Endothelial cell (in vitro differentiated cells): ENCODE measurements at regions not wholly inside any gene's neighbourhood (a gene's known extent, or its start where the extent isn't known, plus 50 kb on each side); places are given as distances from the start of the nearest gene placed in this dataset.
A peak's percentile ranks its signal among the peaks of the same experiment; 100 is the strongest.

Source experiments
- DNase-seq: peaks from one replicate; pipeline ENCODE4 v3.0.0; 2021; ENCODE audit warnings: low spot score
- H3K27ac Mint-ChIP-seq: one replicate; pipeline ENCODE4 v1.8.0; 2021; ENCODE audit warnings: mixed read lengths, inconsistent platforms; ENCODE audit not compliant: unreplicated experiment
- H3K27me3 Mint-ChIP-seq: one replicate; pipeline ENCODE4 v1.8.0; 2021; ENCODE audit warnings: mild to moderate bottlenecking, moderate library complexity, mixed read lengths, inconsistent platforms; ENCODE audit not compliant: unreplicated experiment
- H3K36me3 Mint-ChIP-seq: one replicate; pipeline ENCODE4 v1.8.0; 2021; ENCODE audit warnings: mild to moderate bottlenecking, low read depth, mixed read lengths, inconsistent platforms; ENCODE audit not compliant: unreplicated experiment
- H3K4me1 Mint-ChIP-seq: one replicate; pipeline ENCODE4 v1.8.0; 2021; ENCODE audit warnings: mild to moderate bottlenecking, mixed read lengths, inconsistent platforms; ENCODE audit not compliant: unreplicated experiment
- H3K4me3 Mint-ChIP-seq: one replicate; pipeline ENCODE4 v1.8.0; 2021; ENCODE audit warnings: mild to moderate bottlenecking, mixed read lengths, inconsistent platforms; ENCODE audit not compliant: unreplicated experiment
- H3K9me3 Mint-ChIP-seq: one replicate; pipeline ENCODE4 v1.8.0; 2021; ENCODE audit warnings: mixed read lengths, inconsistent platforms; ENCODE audit not compliant: unreplicated experiment
- TF ChIP-seq, protein P1 (sequence below): fragments of 200-600 bp; sonication (generic); IDR thresholded peaks from one replicate; pipeline ENCODE4 v1.5.0; 2021; ENCODE audit warnings: antibody characterized with exemption; ENCODE audit not compliant: unreplicated experiment

DNA sequence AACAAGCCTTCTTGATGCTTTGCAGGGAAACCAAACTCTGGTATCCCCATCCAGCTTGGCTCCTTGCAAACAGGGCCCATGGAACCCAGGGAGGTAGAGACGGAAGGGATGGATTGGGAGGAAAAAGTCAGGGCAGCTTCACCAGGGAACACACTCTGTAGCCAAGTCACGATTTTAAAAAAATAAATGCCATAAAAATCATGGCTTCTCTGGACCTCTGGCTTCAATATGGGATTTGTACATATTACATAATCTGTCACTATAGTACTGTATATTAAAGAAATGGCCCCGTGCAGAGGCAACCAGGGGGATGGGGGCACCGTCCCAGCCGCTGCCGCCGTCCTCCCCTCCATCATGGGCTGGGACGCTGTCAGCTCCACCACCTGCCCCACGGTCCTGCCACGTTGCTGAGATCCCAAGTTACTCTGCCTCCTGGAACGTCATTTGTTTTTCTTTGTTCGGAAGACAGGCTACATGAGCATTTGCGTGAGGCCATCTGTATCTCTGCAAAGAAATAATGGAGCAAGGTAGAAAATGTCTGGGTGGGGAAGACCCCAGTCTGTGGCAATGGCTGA is 313.3 kb downstream of the ZNF536 start:
- TF ChIP-seq, protein P1, sequence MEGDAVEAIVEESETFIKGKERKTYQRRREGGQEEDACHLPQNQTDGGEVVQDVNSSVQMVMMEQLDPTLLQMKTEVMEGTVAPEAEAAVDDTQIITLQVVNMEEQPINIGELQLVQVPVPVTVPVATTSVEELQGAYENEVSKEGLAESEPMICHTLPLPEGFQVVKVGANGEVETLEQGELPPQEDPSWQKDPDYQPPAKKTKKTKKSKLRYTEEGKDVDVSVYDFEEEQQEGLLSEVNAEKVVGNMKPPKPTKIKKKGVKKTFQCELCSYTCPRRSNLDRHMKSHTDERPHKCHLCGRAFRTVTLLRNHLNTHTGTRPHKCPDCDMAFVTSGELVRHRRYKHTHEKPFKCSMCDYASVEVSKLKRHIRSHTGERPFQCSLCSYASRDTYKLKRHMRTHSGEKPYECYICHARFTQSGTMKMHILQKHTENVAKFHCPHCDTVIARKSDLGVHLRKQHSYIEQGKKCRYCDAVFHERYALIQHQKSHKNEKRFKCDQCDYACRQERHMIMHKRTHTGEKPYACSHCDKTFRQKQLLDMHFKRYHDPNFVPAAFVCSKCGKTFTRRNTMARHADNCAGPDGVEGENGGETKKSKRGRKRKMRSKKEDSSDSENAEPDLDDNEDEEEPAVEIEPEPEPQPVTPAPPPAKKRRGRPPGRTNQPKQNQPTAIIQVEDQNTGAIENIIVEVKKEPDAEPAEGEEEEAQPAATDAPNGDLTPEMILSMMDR: no peak
- Mint-ChIP-seq H3K9me3 (no peaks in the 10 kb centered on the region), H3K4me1 (peaks cover 13% of the 10 kb centered on the region), H3K36me3 (no peaks in the 10 kb centered on the region), H3K27ac (no peak overlapping the region), H3K27me3 (peaks cover 1% of the 10 kb centered on the region), H3K4me3 (no peak overlapping the region)
- DNase-seq: no peak

DNA sequence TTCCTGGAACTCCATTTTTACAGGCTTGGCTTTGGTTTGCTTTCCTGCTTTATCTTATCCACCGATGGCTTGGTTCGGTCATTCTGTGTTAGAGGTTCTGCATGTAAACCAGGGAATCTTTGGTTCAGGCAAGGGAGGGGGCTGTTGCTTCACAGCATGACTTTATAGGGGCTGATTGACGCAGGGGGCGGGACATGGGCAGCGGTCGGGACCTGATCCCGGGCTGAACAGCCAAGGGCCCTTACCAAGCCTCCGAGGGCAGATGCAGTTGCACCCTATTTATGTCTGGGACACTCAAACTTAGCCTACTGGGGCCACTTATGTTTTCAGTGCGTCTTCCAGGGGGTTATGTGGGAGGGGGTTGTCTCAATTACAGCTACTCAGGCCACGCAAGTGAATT is 312.4 kb downstream of the ZNF536 start:
- Mint-ChIP-seq H3K9me3 (no peaks in the 10 kb centered on the region), H3K27me3 (peaks cover 1% of the 10 kb centered on the region), H3K4me3 (no peak overlapping the region), H3K27ac (no peak overlapping the region), H3K4me1 (peaks cover 12% of the 10 kb centered on the region), H3K36me3 (no peaks in the 10 kb centered on the region)
- TF ChIP-seq, protein P1: no peak
- DNase-seq: no peak

DNA sequence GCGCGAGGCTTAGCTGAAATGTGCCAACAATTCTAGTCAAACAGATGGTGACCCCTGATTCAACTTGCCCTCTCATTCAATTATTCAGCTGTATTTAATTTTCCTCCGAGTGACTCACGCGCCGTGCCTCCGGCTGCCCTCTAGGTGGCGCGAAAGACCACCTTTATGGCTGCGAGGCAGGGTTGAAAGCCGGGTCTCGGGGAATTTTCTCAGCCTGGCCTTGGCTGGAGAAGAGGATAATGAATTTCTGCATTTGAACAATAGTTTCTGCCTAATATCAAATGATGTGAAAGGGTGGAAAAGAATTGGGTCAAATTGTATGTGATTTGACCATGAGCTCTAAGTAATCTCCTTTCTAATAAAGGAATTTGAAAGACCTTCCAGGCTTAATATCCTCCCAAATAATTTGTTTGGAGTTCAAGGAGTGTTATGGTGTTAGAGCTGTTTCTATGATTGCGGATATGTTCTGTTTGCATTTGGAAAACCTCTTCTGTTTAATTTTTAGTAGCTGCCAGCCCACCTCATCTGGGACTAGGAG is 310.9 kb downstream of the ZNF536 start:
- H3K27ac Mint-ChIP-seq: no peak overlapping the region
- peaks cover 1% of the 10 kb centered on the region for H3K27me3 Mint-ChIP-seq
- H3K4me1 Mint-ChIP-seq: peaks cover 3% of the 10 kb centered on the region
- TF ChIP-seq, protein P1: peak; percentile 85
- DNase-seq: peak; percentile 83
- no peaks in the 10 kb centered on the region for H3K9me3 Mint-ChIP-seq
- no peaks in the 10 kb centered on the region for H3K36me3 Mint-ChIP-seq
- no peak overlapping the region for H3K4me3 Mint-ChIP-seq

DNA sequence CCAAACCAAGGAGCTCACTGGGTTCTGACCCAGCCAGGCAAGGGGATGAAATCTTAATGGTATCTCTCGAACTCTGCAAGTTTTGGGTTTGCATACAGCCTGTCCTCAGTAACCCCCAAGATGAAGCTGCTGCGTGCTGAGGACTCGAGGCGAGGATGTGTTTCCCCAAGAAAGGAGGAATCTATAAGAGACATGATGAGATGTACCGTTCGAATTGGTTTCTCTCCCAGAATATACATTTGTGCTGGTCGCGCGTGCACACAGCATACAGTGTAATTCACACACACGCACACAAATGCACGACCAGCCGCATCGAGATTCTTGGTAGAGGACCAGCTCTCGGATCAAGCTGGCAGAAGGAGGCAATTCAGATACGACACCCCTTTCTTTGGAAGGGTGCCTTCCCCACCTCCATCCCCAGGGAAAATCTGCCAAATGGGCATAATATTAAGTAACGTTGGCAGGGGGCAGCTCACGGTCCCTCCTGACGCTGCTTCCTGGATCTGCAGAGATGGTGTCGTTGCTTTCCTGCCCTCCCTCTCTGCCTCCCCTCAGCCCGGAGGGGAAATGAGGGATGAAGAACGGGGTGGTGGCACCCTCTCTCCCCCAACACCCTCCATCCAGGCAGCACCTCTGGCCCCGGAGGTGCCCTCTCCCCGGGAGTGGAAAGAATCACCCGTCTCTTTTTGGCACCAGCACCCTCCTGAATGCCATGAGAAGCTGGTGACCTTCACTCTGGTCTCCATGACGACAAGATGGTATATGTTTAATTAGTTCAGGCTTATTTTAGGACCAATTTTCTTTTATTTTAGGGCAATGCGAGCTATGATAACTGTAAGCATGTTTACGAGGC is 310.2 kb downstream of the ZNF536 start:
- Mint-ChIP-seq H3K9me3 (no peaks in the 10 kb centered on the region), H3K27me3 (peaks cover under 1% of the 10 kb centered on the region), H3K4me1 (peaks cover 2% of the 10 kb centered on the region), H3K27ac (no peak overlapping the region), H3K4me3 (no peak overlapping the region), H3K36me3 (no peaks in the 10 kb centered on the region)
- TF ChIP-seq, protein P1: no peak
- no peak for DNase-seq
